Gastrocnemius medialis (tissue), 4 donors: ENCODE measurements at regions not wholly inside any gene's neighbourhood (a gene's known extent, or its start where the extent isn't known, plus 50 kb on each side); places are given as distances from the start of the nearest gene placed in this dataset.

ENCODE experiments used
- ATAC-seq, 2 donors: fragments of 150-250 bp; one replicate each; pipeline ENCODE4 v1.9.1; 2016
- DNase-seq, 2 donors: peaks; one replicate each; pipeline ENCODE4 v3.0.0-alpha.2; 2019
- H3K27ac ChIP-seq, 4 donors: fragments of 200-600 bp; sonication (generic); 1 replicate in 1 of 4; 2 replicates in 3 of 4; pipeline ENCODE4 v1.5.1; 2016 to 2018; ENCODE audit warnings: mild to moderate bottlenecking in 2 of 4, moderate library complexity in 1 of 4
- H3K27me3 ChIP-seq, 3 donors: fragments of 200-600 bp; sonication (generic) in 2 of 3; 1 replicate in 1 of 3; 2 replicates in 2 of 3; pipeline versions ENCODE4 v1.5.1 to v1.6.0; 2016 to 2019; ENCODE audit warnings: mild to moderate bottlenecking in 1 of 3, moderate library complexity in 1 of 3
- H3K36me3 ChIP-seq, 2 donors: fragments of 200-600 bp; sonication (generic) in 1 of 2; one replicate each; pipeline ENCODE4 v1.5.1; 2017 to 2018
- H3K4me1 ChIP-seq, 2 donors: fragments of 200-600 bp; sonication (generic) in 1 of 2; one replicate each; pipeline ENCODE4 v1.5.1; 2016 to 2017; ENCODE audit warnings: mild to moderate bottlenecking in 2 of 2
- H3K4me3 ChIP-seq, 4 donors: fragments of 200-600 bp; sonication (generic) in 3 of 4; 1 replicate in 1 of 4; 2 replicates in 3 of 4; pipeline ENCODE4 v1.5.1; 2016 to 2019; ENCODE audit warnings: mild to moderate bottlenecking in 2 of 4
- H3K9me3 ChIP-seq, 3 donors: fragments of 200-600 bp; sonication (generic) in 2 of 3; 1 replicate in 1 of 3; 2 replicates in 2 of 3; pipeline ENCODE4 v1.5.1; 2016 to 2019
- POLR2A ChIP-seq, 2 donors: fragments of 450-650 bp; IDR thresholded peaks; one replicate each; pipeline ENCODE4 v1.6.1; 2017; ENCODE audit warnings: antibody characterized with exemption in 2 of 2, mild to moderate bottlenecking in 2 of 2, moderate library complexity in 2 of 2
- in situ Hi-C, 4 donors: fragments of 200-750 bp; cut with MboI; loops; one replicate each; pipeline versions ENCODE4 v1.15.0 to v1.8.0; 2017; ENCODE audit warnings: low sequenced_read_pairs in 4 of 4
- intact Hi-C: fragments of 100-400 bp; cut with DNase I; formaldehyde crosslinking; loops from one replicate; pipeline ENCODE4 v1.15.1; 2023; ENCODE audit warnings: low total_unique reads
- TF ChIP-seq, protein P1 (sequence below), 5 experiments: fragments of 450-650 bp in 3 of 5; fragments of 200-600 bp in 2 of 5; sonication (generic) in 2 of 5; IDR thresholded peaks in 4 of 5; conservative IDR thresholded peaks in 1 of 5; 1 replicate in 4 of 5; 2 replicates in 1 of 5; pipeline ENCODE4 v1.5.1; 2016 to 2019; ENCODE audit warnings: antibody characterized with exemption in 5 of 5, mild to moderate bottlenecking in 3 of 5, moderate library complexity in 3 of 5

DNA sequence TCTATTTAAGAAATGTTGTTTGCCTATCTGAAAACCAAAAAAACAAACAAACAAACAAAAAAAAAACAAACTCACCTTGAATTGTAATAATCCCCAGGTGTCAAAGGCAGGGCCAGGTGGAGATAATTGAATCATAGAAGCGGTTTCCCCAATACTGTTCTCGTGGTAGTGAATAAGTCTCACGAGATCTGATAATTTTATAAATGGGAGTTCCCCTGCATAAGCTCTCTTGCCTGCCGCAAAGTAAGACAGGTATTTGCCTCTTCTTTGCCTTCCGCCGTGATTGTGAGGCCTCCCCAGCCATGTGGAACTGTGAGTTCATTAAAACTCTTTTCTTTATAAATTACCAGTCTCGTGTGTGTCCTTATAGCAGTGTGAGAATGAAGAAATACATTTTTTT lies 1180.7 kb upstream of the CRIM1 start:
- H3K4me1 ChIP-seq, result no peaks in the 10 kb centered on the region
- in situ Hi-C loops (no loop called here), intact Hi-C loops (no loop called here)
- H3K27me3 ChIP-seq, result no peaks in the 10 kb centered on the region
- no peak for ATAC-seq
- H3K4me3 ChIP-seq, result no peak overlapping the region
- H3K9me3 ChIP-seq, result no peaks in the 10 kb centered on the region
- H3K36me3 ChIP-seq, result no peaks in the 10 kb centered on the region
- no peak for DNase-seq
- no peak overlapping the region for H3K27ac ChIP-seq
- TF ChIP-seq, protein P1, sequence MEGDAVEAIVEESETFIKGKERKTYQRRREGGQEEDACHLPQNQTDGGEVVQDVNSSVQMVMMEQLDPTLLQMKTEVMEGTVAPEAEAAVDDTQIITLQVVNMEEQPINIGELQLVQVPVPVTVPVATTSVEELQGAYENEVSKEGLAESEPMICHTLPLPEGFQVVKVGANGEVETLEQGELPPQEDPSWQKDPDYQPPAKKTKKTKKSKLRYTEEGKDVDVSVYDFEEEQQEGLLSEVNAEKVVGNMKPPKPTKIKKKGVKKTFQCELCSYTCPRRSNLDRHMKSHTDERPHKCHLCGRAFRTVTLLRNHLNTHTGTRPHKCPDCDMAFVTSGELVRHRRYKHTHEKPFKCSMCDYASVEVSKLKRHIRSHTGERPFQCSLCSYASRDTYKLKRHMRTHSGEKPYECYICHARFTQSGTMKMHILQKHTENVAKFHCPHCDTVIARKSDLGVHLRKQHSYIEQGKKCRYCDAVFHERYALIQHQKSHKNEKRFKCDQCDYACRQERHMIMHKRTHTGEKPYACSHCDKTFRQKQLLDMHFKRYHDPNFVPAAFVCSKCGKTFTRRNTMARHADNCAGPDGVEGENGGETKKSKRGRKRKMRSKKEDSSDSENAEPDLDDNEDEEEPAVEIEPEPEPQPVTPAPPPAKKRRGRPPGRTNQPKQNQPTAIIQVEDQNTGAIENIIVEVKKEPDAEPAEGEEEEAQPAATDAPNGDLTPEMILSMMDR (IDR thresholded peaks at IDR 0.05 in 4 of 5, conservative IDR thresholded peaks at IDR 0.05 in 1 of 5), result no peak
- no peak for TF ChIP-seq POLR2A (IDR thresholded peaks at IDR 0.05)

DNA sequence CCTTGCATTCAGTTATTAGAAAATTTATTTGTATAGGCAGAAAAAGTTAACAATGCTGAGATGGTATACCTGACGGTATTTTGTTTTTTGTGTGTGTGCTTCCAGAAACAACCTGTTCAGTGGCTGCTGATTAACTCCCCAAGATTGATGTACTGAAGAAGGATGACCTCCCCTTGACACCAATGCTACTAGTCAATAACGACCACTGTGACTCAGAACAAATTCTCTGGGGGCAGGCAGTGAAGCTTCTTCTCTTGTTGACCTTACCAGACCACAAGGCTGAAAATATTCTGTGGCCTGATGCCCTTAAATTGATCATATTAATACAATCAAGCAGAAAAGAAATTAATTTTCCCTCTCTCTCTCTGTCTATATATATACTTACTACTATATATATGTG lies 1182.9 kb upstream of the CRIM1 start:
- no peak overlapping the region for H3K27ac ChIP-seq
- DNase-seq (no peak), ATAC-seq (no peak)
- no peaks in the 10 kb centered on the region for H3K9me3 ChIP-seq
- intact Hi-C loops, result no loop called here
- TF ChIP-seq, protein P1 (IDR thresholded peaks at IDR 0.05 in 4 of 5, conservative IDR thresholded peaks at IDR 0.05 in 1 of 5), result no peak
- TF ChIP-seq POLR2A (IDR thresholded peaks at IDR 0.05), result no peak
- H3K4me1 ChIP-seq, result no peaks in the 10 kb centered on the region
- in situ Hi-C loops, result no loop called here
- no peak overlapping the region for H3K4me3 ChIP-seq
- H3K27me3 ChIP-seq, result no peaks in the 10 kb centered on the region
- no peaks in the 10 kb centered on the region for H3K36me3 ChIP-seq

DNA sequence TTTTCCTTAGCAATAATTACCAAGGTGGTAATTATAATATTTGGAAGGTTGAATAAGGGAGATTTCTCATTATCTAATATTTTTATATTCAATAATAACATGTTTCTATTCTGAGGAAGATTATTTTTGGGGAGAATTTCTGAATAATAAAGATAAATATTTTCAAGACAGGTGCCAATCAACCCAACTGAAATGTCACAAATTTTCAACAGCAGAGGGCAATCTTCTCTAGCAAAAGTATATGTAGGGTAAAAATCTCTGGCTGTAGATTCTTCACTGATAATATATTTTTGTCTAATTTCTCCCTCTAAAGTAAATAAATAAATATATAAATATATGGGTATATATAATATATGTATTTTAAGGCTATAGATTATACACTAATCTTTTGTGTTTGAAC lies 1187.2 kb upstream of the CRIM1 start:
- H3K4me3 ChIP-seq, result no peak overlapping the region
- ATAC-seq (no peak), DNase-seq (no peak)
- no peak overlapping the region for H3K27ac ChIP-seq
- intact Hi-C loops (no loop called here), in situ Hi-C loops (no loop called here)
- no peaks in the 10 kb centered on the region for H3K9me3 ChIP-seq
- H3K36me3 ChIP-seq, result no peaks in the 10 kb centered on the region
- TF ChIP-seq, protein P1 (IDR thresholded peaks at IDR 0.05 in 4 of 5, conservative IDR thresholded peaks at IDR 0.05 in 1 of 5), result no peak
- H3K27me3 ChIP-seq, result no peaks in the 10 kb centered on the region
- no peaks in the 10 kb centered on the region for H3K4me1 ChIP-seq

DNA sequence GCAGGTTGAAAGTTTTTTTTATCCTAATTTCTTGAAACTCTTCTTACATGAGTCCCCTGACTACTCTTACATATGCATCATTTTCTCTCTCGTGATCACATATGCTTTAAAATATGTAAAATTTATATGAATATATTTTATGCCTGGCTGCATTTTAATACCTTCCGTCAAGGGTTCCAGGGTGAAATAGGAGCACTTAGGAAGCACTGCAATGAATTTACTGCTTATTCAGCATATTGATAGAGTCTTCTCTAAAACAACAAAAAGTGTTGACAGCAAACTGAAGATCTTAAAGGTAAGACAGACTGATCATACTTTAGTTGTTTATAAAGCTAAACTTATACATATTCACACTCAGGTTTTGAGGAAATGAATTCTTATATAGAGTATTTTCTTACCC lies 1191.6 kb upstream of the CRIM1 start:
- TF ChIP-seq, protein P1 (IDR thresholded peaks at IDR 0.05 in 4 of 5, conservative IDR thresholded peaks at IDR 0.05 in 1 of 5), result no peak
- TF ChIP-seq POLR2A (IDR thresholded peaks at IDR 0.05), result no peak
- no peak overlapping the region for H3K4me3 ChIP-seq
- no peaks in the 10 kb centered on the region for H3K36me3 ChIP-seq
- in situ Hi-C loops (no loop called here), intact Hi-C loops (no loop called here)
- ATAC-seq (no peak), DNase-seq (no peak)
- H3K4me1 ChIP-seq, result no peaks in the 10 kb centered on the region
- H3K27me3 ChIP-seq, result no peaks in the 10 kb centered on the region
- no peak overlapping the region for H3K27ac ChIP-seq
- no peaks in the 10 kb centered on the region for H3K9me3 ChIP-seq

DNA sequence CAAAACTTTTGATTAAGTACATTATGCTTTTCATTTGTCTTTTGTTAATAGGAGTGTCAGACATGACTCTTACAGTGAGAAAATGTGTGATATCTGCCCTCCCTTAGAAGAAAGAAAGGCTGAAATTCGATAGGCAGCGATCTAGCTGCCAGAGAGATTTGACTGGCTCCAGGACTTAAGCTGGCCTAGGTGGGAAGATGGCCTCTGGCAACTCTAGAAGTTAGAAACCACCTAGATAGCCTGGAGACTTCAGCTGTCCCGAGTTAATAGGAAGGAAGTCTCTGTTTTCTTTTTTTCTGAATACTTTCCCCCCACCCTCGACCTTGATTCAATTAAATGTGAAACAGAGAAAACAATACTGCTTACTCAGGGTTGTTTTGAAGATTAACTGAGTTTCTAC lies 1194.7 kb upstream of the CRIM1 start:
- in situ Hi-C loops (no loop called here), intact Hi-C loops (no loop called here)
- Histone ChIP-seq H3K4me3 (no peak overlapping the region), H3K4me1 (no peaks in the 10 kb centered on the region), H3K27me3 (no peaks in the 10 kb centered on the region), H3K27ac (no peak overlapping the region), H3K36me3 (no peaks in the 10 kb centered on the region), H3K9me3 (no peaks in the 10 kb centered on the region)
- TF ChIP-seq, protein P1 (IDR thresholded peaks at IDR 0.05 in 4 of 5, conservative IDR thresholded peaks at IDR 0.05 in 1 of 5), result no peak
- TF ChIP-seq POLR2A (IDR thresholded peaks at IDR 0.05), result no peak
- no peak for DNase-seq
- no peak for ATAC-seq
